ENCODE measurements at regions not wholly inside any gene's neighbourhood (a gene's known extent, or its start where the extent isn't known, plus 50 kb on each side); places are given as distances from the start of the nearest gene placed in this dataset.

DNA sequence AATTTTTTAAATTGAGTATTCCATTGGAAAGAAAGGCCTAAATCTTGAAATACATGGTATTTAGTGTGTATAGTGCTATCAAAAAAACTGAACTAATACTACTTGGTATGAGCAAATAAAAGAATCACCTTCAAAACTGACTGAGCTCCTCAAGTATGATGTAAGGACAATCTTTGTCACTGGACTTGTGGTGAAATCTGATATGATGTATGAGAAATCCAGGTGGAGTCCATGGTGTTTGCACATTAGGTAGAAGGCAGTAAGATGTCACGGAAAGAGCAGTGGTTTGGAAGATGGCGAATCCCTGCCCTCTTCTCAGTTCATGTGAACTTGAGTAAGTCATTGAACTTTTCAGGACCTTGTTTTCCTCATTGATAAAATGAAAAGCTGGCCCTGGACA, 62.1 kb upstream of the COL1A2 start:
- Histone ChIP-seq H3K4me3 (ENCODE audit: low read depth, low read length) (no peak overlapping the region), H3K14ac (ENCODE audit: low read length) (no peak overlapping the region), H3K4ac (ENCODE audit: low read depth, low read length) (no peak overlapping the region), H4K91ac (ENCODE audit: low read depth, low read length) (no peak overlapping the region), H3K36me3 (ENCODE audit: control insufficient read depth in 1 of 2, insufficient read depth in 2 of 2, low read length in 2 of 2) (no peaks in the 10 kb centered on the region), H3K9me3 (ENCODE audit: insufficient read depth, low read depth, low read length) (no peaks in the 10 kb centered on the region), H3K9ac (ENCODE audit: low read length) (no peak overlapping the region), H3K18ac (ENCODE audit: low read length) (no peak overlapping the region), H3K4me2 (ENCODE audit: low read length) (no peak overlapping the region), H2AFZ (ENCODE audit: insufficient read depth, low read length, poor library complexity) (no peak overlapping the region), H3K23ac (ENCODE audit: low read length) (no peak overlapping the region), H3K27ac (ENCODE audit: low read depth, low read length) (no peak overlapping the region), H4K12ac (ENCODE audit: low read depth, low read length) (no peak overlapping the region), H3K79me2 (ENCODE audit: control insufficient read depth, insufficient read depth, low read length, poor library complexity) (no peaks in the 10 kb centered on the region), H3K4me1 (ENCODE audit: control insufficient read depth in 1 of 2, insufficient read depth in 2 of 2, low read length in 2 of 2) (peaks cover 0 to 8% of the 10 kb centered on the region in 2 experiments), H2AK5ac (ENCODE audit: low read length) (no peak overlapping the region), H2BK120ac (ENCODE audit: insufficient read depth, low read length, poor library complexity) (no peak overlapping the region), H3K79me1 (ENCODE audit: low read length) (no peaks in the 10 kb centered on the region), H2BK12ac (ENCODE audit: low read length) (no peak overlapping the region), H3K27me3 (ENCODE audit: insufficient read depth, low read length) (no peaks in the 10 kb centered on the region), H2BK5ac (ENCODE audit: low read depth, low read length, poor library complexity) (no peak overlapping the region), H4K8ac (ENCODE audit: low read depth, low read length) (no peak overlapping the region)
- WGBS (ENCODE audit: extremely low coverage, insufficient coverage, insufficient read length): no CpG with 5 or more reads among the region's 2 CpGs
- DNase-seq: no peak

DNA sequence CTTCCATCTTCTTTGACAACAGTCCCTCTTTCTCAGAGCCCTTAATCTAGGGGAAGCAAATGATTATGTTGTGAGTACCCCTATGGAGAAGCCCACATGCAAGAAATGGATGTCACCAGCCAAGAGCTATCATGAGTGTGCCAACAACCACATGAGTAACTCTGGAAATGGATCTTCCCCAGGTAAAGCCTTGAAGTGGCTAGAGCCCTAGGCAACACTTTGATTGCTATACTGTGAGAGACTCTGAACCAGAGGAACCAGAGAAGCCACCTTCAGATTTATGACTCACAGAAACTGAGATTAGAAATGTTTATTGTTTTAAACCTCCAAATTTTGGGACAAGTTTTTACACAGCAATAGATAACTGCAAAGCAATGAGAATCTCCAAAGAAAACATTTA, 60.9 kb upstream of the COL1A2 start:
- Histone ChIP-seq H3K4me3 (ENCODE audit: low read depth, low read length) (no peak overlapping the region), H3K9ac (ENCODE audit: low read length) (no peak overlapping the region), H2BK12ac (ENCODE audit: low read length) (peak overlapping the region; percentile 55), H4K8ac (ENCODE audit: low read depth, low read length) (no peak overlapping the region), H2BK120ac (ENCODE audit: insufficient read depth, low read length, poor library complexity) (no peak overlapping the region), H2AFZ (ENCODE audit: insufficient read depth, low read length, poor library complexity) (no peak overlapping the region), H3K4me2 (ENCODE audit: low read length) (no peak overlapping the region), H3K9me3 (ENCODE audit: insufficient read depth, low read depth, low read length) (no peaks in the 10 kb centered on the region), H3K36me3 (ENCODE audit: control insufficient read depth in 1 of 2, insufficient read depth in 2 of 2, low read length in 2 of 2) (no peaks in the 10 kb centered on the region), H3K18ac (ENCODE audit: low read length) (no peak overlapping the region), H3K79me1 (ENCODE audit: low read length) (no peaks in the 10 kb centered on the region), H3K27ac (ENCODE audit: low read depth, low read length) (no peak overlapping the region), H3K27me3 (ENCODE audit: insufficient read depth, low read length) (no peaks in the 10 kb centered on the region), H4K12ac (ENCODE audit: low read depth, low read length) (no peak overlapping the region), H3K4ac (ENCODE audit: low read depth, low read length) (no peak overlapping the region), H3K23ac (ENCODE audit: low read length) (no peak overlapping the region), H3K4me1 (ENCODE audit: control insufficient read depth in 1 of 2, insufficient read depth in 2 of 2, low read length in 2 of 2) (peaks cover 0 to 8% of the 10 kb centered on the region in 2 experiments), H4K91ac (ENCODE audit: low read depth, low read length) (no peak overlapping the region), H3K14ac (ENCODE audit: low read length) (no peak overlapping the region), H2BK5ac (ENCODE audit: low read depth, low read length, poor library complexity) (no peak overlapping the region), H3K79me2 (ENCODE audit: control insufficient read depth, insufficient read depth, low read length, poor library complexity) (no peaks in the 10 kb centered on the region), H2AK5ac (ENCODE audit: low read length) (no peak overlapping the region)
- peak in 1 of 2 donors; percentile 38 for DNase-seq

DNA sequence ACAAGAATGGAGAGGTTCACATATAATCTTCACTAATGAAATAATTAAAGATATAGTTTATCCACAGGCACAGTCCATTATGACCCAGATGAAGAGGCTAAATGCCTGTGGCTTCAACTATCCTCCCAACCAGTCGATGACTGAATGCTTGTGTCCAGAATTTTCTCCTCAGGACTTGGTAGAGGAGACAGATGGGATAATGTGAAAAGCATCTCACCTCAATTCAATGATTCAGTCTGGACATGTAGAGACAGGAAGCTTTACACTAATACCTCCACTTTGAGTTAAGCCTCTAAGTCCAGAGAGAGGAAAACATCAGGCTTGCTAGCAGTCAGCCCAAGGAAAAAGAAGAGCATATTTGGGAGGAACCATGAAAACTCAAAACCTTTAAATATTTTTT, 59.1 kb upstream of the COL1A2 start:
- Histone ChIP-seq H3K4me3 (ENCODE audit: low read depth, low read length) (no peak overlapping the region), H3K79me1 (ENCODE audit: low read length) (no peaks in the 10 kb centered on the region), H2AFZ (ENCODE audit: insufficient read depth, low read length, poor library complexity) (no peak overlapping the region), H3K27ac (ENCODE audit: low read depth, low read length) (no peak overlapping the region), H3K18ac (ENCODE audit: low read length) (no peak overlapping the region), H4K8ac (ENCODE audit: low read depth, low read length) (no peak overlapping the region), H2AK5ac (ENCODE audit: low read length) (no peak overlapping the region), H2BK120ac (ENCODE audit: insufficient read depth, low read length, poor library complexity) (no peak overlapping the region), H2BK12ac (ENCODE audit: low read length) (no peak overlapping the region), H3K4me2 (ENCODE audit: low read length) (no peak overlapping the region), H3K27me3 (ENCODE audit: insufficient read depth, low read length) (no peaks in the 10 kb centered on the region), H4K91ac (ENCODE audit: low read depth, low read length) (no peak overlapping the region), H3K4ac (ENCODE audit: low read depth, low read length) (no peak overlapping the region), H3K4me1 (ENCODE audit: control insufficient read depth in 1 of 2, insufficient read depth in 2 of 2, low read length in 2 of 2) (peaks cover 0 to 8% of the 10 kb centered on the region in 2 experiments), H3K9me3 (ENCODE audit: insufficient read depth, low read depth, low read length) (no peaks in the 10 kb centered on the region), H3K36me3 (ENCODE audit: control insufficient read depth in 1 of 2, insufficient read depth in 2 of 2, low read length in 2 of 2) (no peaks in the 10 kb centered on the region), H2BK5ac (ENCODE audit: low read depth, low read length, poor library complexity) (no peak overlapping the region), H3K23ac (ENCODE audit: low read length) (no peak overlapping the region), H3K79me2 (ENCODE audit: control insufficient read depth, insufficient read depth, low read length, poor library complexity) (no peaks in the 10 kb centered on the region), H3K14ac (ENCODE audit: low read length) (no peak overlapping the region), H4K12ac (ENCODE audit: low read depth, low read length) (no peak overlapping the region), H3K9ac (ENCODE audit: low read length) (no peak overlapping the region)
- DNase-seq: no peak
- no CpG with 5 or more reads among the region's 1 CpG for WGBS (ENCODE audit: extremely low coverage, insufficient coverage, insufficient read length)

DNA sequence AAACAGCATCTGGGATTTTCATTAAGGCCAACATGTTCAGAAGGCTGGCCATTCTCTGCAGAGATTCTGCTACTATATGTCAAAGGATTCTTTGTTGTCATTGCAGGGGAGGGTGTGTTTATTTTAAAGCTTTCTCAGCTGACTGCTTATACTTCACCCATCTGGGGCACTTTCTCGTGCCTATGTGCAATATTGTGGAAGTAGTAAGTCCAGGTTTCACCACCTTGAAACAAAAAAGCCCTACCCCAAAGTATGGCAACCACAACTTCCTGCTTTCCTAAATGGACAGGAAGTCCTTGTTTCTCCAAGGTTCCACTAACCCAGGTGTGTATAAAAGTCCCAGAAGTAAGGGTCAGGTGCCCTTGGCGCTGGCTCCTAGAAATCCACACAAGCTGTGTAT, 58.7 kb upstream of the COL1A2 start:
- H3K79me1 ChIP-seq (ENCODE audit: low read length): no peaks in the 10 kb centered on the region
- H3K4me1 ChIP-seq (ENCODE audit: control insufficient read depth in 1 of 2, insufficient read depth in 2 of 2, low read length in 2 of 2): peaks cover 0 to 4% of the 10 kb centered on the region in 2 experiments
- no peak overlapping the region for H3K27ac ChIP-seq (ENCODE audit: low read depth, low read length)
- H4K8ac ChIP-seq (ENCODE audit: low read depth, low read length): no peak overlapping the region
- no peaks in the 10 kb centered on the region for H3K27me3 ChIP-seq (ENCODE audit: insufficient read depth, low read length)
- DNase-seq: no peak
- H3K4ac ChIP-seq (ENCODE audit: low read depth, low read length): no peak overlapping the region
- H2BK120ac ChIP-seq (ENCODE audit: insufficient read depth, low read length, poor library complexity): no peak overlapping the region
- no peak overlapping the region for H3K4me2 ChIP-seq (ENCODE audit: low read length)
- peak overlapping the region; percentile 4 for H4K91ac ChIP-seq (ENCODE audit: low read depth, low read length)
- no peak overlapping the region for H3K4me3 ChIP-seq (ENCODE audit: low read depth, low read length)
- H3K9ac ChIP-seq (ENCODE audit: low read length): no peak overlapping the region
- no peak overlapping the region for H2AK5ac ChIP-seq (ENCODE audit: low read length)
- no peaks in the 10 kb centered on the region for H3K79me2 ChIP-seq (ENCODE audit: control insufficient read depth, insufficient read depth, low read length, poor library complexity)
- H2BK5ac ChIP-seq (ENCODE audit: low read depth, low read length, poor library complexity): no peak overlapping the region
- H2AFZ ChIP-seq (ENCODE audit: insufficient read depth, low read length, poor library complexity): no peak overlapping the region
- WGBS (ENCODE audit: extremely low coverage, insufficient coverage, insufficient read length): no CpG with 5 or more reads among the region's 2 CpGs
- H3K18ac ChIP-seq (ENCODE audit: low read length): no peak overlapping the region
- H3K14ac ChIP-seq (ENCODE audit: low read length): no peak overlapping the region
- no peak overlapping the region for H3K23ac ChIP-seq (ENCODE audit: low read length)
- H3K36me3 ChIP-seq (ENCODE audit: control insufficient read depth in 1 of 2, insufficient read depth in 2 of 2, low read length in 2 of 2): no peaks in the 10 kb centered on the region
- no peaks in the 10 kb centered on the region for H3K9me3 ChIP-seq (ENCODE audit: insufficient read depth, low read depth, low read length)
- H2BK12ac ChIP-seq (ENCODE audit: low read length): no peak overlapping the region
- H4K12ac ChIP-seq (ENCODE audit: low read depth, low read length): no peak overlapping the region
